HEK293 (cell line): ENCODE measurements at regions not wholly inside any gene's neighbourhood (a gene's known extent, or its start where the extent isn't known, plus 50 kb on each side); places are given as distances from the start of the nearest gene placed in this dataset.

Experiments
- CTCF ChIA-PET: fragments of 350-600 bp; formaldehyde crosslinking; extraction: SDS; loops from one replicate; lab custom pipeline; 2021; ENCODE audit warnings: antibody characterized with exemption; lab: Yijun Ruan, JAX
- POLR2A ChIA-PET: fragments of 300-600 bp; formaldehyde crosslinking; extraction: SDS; loops from one replicate; lab custom pipeline; 2020; ENCODE audit warnings: antibody characterized with exemption, inconsistent platforms; lab: Yijun Ruan, JAX
- H3K27ac ChIP-seq: fragments of 200-500 bp; sonication (Bioruptor generic); 2 replicates; pipeline ENCODE4 v1.5.1; 2014; ENCODE audit warnings: low read depth, low read length, control low read depth, inconsistent platforms; ENCODE audit errors: extremely low read depth
- H3K36me3 ChIP-seq, 2 experiments: fragments of 200-500 bp in 1 of 2; sonication (Bioruptor generic) in 1 of 2; 1 replicate in 1 of 2; 2 replicates in 1 of 2; pipeline ENCODE4 v1.5.1; 2014 to 2017; ENCODE audit warnings: inconsistent platforms in 2 of 2, low read length in 2 of 2; ENCODE audit not compliant: control insufficient read depth in 2 of 2, insufficient read depth in 1 of 2
- H3K4me1 ChIP-seq: fragments of 200-500 bp; sonication (Bioruptor generic); 2 replicates; pipeline ENCODE4 v1.5.1; 2014; ENCODE audit warnings: mild to moderate bottlenecking, low read length, inconsistent platforms; ENCODE audit not compliant: control insufficient read depth, insufficient read depth
- H3K4me3 ChIP-seq: 2 replicates; pipeline ENCODE4 v1.5.1; 2011; ENCODE audit warnings: low read depth, mild to moderate bottlenecking, control low read depth, low read length, moderate library complexity
- H3K9me3 ChIP-seq: fragments of 200-500 bp; sonication (Bioruptor generic); 2 replicates; pipeline ENCODE4 v1.5.1; 2014; ENCODE audit warnings: low read depth, low read length, inconsistent platforms; ENCODE audit not compliant: control insufficient read depth, insufficient read depth
- KLF16 ChIP-seq: fragments of 450-650 bp; formaldehyde crosslinking; IDR thresholded peaks from 2 replicates; pipeline ENCODE4 v1.5.1; 2017; ENCODE audit warnings: missing biosample characterization, missing genetic modification characterization
- OVOL3 ChIP-seq: fragments of 450-650 bp; formaldehyde crosslinking; IDR thresholded peaks from 2 replicates; pipeline ENCODE4 v1.5.1; 2016; ENCODE audit warnings: missing biosample characterization, missing genetic modification characterization
- ZBTB48 ChIP-seq: fragments of 450-650 bp; formaldehyde crosslinking; IDR thresholded peaks from 2 replicates; pipeline ENCODE4 v1.5.1; 2016; ENCODE audit warnings: missing biosample characterization, missing genetic modification characterization
- ZEB2 ChIP-seq: fragments of 450-650 bp; formaldehyde crosslinking; IDR thresholded peaks from 2 replicates; pipeline ENCODE4 v1.5.1; 2016; ENCODE audit warnings: missing biosample characterization, missing genetic modification characterization
- ZFP3 ChIP-seq: fragments of 450-650 bp; formaldehyde crosslinking; IDR thresholded peaks from 2 replicates; pipeline ENCODE4 v1.5.1; 2016; ENCODE audit warnings: low read depth, missing biosample characterization, missing genetic modification characterization
- ZNF146 ChIP-seq: fragments of 450-650 bp; formaldehyde crosslinking; IDR thresholded peaks from 2 replicates; pipeline ENCODE4 v1.5.1; 2016; ENCODE audit warnings: missing biosample characterization, missing genetic modification characterization
- ZNF248 ChIP-seq: fragments of 450-650 bp; formaldehyde crosslinking; IDR thresholded peaks from 2 replicates; pipeline ENCODE4 v1.5.1; 2017; ENCODE audit warnings: missing biosample characterization, missing genetic modification characterization
- ZNF266 ChIP-seq: fragments of 450-650 bp; formaldehyde crosslinking; IDR thresholded peaks from 2 replicates; pipeline ENCODE4 v1.5.1; 2016; ENCODE audit warnings: missing biosample characterization, missing genetic modification characterization, low read depth
- ZNF354C ChIP-seq: fragments of 450-650 bp; formaldehyde crosslinking; IDR thresholded peaks from 2 replicates; pipeline ENCODE4 v1.5.1; 2016; ENCODE audit warnings: missing biosample characterization, missing genetic modification characterization, low read depth, borderline replicate concordance
- ZNF366 ChIP-seq: fragments of 450-650 bp; formaldehyde crosslinking; conservative IDR thresholded peaks from 2 replicates; pipeline ENCODE4 v1.5.1; 2016; ENCODE audit warnings: missing biosample characterization, missing genetic modification characterization
- ZNF433 ChIP-seq: fragments of 450-650 bp; formaldehyde crosslinking; IDR thresholded peaks from 2 replicates; pipeline ENCODE4 v1.5.1; 2016; ENCODE audit warnings: missing biosample characterization, missing genetic modification characterization, low read depth
- ZNF561 ChIP-seq: fragments of 450-650 bp; IDR thresholded peaks from 2 replicates; pipeline ENCODE4 v1.5.1; 2018; ENCODE audit warnings: missing biosample characterization, missing genetic modification characterization, borderline replicate concordance
- ZNF585B ChIP-seq: fragments of 450-650 bp; formaldehyde crosslinking; IDR thresholded peaks from 2 replicates; pipeline ENCODE4 v1.5.1; 2016; ENCODE audit warnings: missing biosample characterization, missing genetic modification characterization
- ZNF600 ChIP-seq: fragments of 450-650 bp; formaldehyde crosslinking; IDR thresholded peaks from 2 replicates; pipeline ENCODE4 v1.5.1; 2016; ENCODE audit warnings: missing biosample characterization, missing genetic modification characterization
- ZNF621 ChIP-seq: fragments of 450-650 bp; formaldehyde crosslinking; IDR thresholded peaks from 2 replicates; pipeline ENCODE4 v1.5.1; 2017; ENCODE audit warnings: missing biosample characterization, missing genetic modification characterization
- ZNF670 ChIP-seq: fragments of 450-650 bp; formaldehyde crosslinking; IDR thresholded peaks from 2 replicates; pipeline ENCODE4 v1.5.1; 2016; ENCODE audit warnings: missing biosample characterization, missing genetic modification characterization, low read depth
- ZNF792 ChIP-seq: fragments of 450-650 bp; formaldehyde crosslinking; IDR thresholded peaks from 2 replicates; pipeline ENCODE4 v1.5.1; 2016; ENCODE audit warnings: missing biosample characterization, missing genetic modification characterization
- TF ChIP-seq, protein P1 (sequence below): fragments of 450-650 bp; formaldehyde crosslinking; IDR thresholded peaks from 2 replicates; pipeline ENCODE4 v1.5.0; 2017; ENCODE audit warnings: missing biosample characterization, missing genetic modification characterization, borderline replicate concordance
- TF ChIP-seq, protein P2 (sequence below): fragments of 450-650 bp; formaldehyde crosslinking; IDR thresholded peaks from 2 replicates; pipeline ENCODE4 v1.5.1; 2016; ENCODE audit warnings: missing biosample characterization, missing genetic modification characterization
- TF ChIP-seq, protein P3 (sequence below): fragments of 450-650 bp; formaldehyde crosslinking; IDR thresholded peaks from 2 replicates; pipeline ENCODE4 v1.5.1; 2016; ENCODE audit warnings: missing biosample characterization, missing genetic modification characterization
- TF ChIP-seq, protein P4 (sequence below): fragments of 450-650 bp; formaldehyde crosslinking; IDR thresholded peaks from 2 replicates; pipeline ENCODE4 v1.5.1; 2016; ENCODE audit warnings: missing biosample characterization, missing genetic modification characterization
- TF ChIP-seq, protein P5 (sequence below): IDR thresholded peaks from 2 replicates; pipeline ENCODE4 v1.6.1; 2011; ENCODE audit warnings: mild to moderate bottlenecking, low read depth, low read length, borderline replicate concordance
- TF ChIP-seq, protein P6 (sequence below): fragments of 450-650 bp; formaldehyde crosslinking; IDR thresholded peaks from 2 replicates; pipeline ENCODE4 v1.5.1; 2016; ENCODE audit warnings: missing biosample characterization, missing genetic modification characterization, low read depth

DNA sequence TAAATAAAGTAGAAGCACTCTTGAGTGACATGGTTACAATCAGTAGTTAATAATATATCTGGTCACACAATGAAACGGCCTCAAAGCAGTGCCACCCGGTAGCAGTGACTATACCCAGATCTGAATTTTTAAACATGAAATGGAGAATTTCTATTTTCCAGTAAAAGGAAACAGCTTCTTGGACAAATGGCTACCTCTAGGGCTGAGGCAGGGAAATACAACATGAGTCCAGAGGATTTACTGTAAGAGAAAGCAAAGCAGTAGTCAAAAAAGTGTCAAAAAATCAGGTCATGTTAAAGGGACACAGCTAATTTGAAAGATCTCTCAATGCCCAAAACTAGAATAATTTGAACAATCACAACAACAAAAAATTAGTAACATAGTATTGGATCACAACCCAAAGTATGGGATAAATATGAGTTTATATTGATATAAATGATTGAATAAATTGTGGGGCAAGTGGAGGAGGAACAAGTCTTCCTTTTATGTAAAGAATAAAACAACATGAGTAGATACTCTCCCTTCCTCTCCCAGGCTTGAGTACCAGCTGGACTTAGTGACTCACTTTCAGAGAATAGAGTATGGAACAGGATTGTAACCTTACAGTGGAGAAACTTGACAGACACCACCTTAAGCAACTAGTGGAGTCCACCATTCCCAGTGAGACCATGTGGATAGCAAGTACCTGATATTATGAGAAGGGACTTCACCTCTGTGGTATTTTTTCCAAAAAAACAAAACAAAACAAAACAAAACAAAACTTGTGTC is 180.8 kb downstream of the MBD2 start:
- H3K27ac ChIP-seq, result no peak overlapping the region
- H3K36me3 ChIP-seq, result no peaks in the 10 kb centered on the region
- H3K4me1 ChIP-seq, result no peaks in the 10 kb centered on the region
- ChIA-PET POLR2A (no interaction called here), CTCF (no interaction called here)
- H3K9me3 ChIP-seq, result no peaks in the 10 kb centered on the region
- no peak overlapping the region for H3K4me3 ChIP-seq
- TF ChIP-seq, protein P1, sequence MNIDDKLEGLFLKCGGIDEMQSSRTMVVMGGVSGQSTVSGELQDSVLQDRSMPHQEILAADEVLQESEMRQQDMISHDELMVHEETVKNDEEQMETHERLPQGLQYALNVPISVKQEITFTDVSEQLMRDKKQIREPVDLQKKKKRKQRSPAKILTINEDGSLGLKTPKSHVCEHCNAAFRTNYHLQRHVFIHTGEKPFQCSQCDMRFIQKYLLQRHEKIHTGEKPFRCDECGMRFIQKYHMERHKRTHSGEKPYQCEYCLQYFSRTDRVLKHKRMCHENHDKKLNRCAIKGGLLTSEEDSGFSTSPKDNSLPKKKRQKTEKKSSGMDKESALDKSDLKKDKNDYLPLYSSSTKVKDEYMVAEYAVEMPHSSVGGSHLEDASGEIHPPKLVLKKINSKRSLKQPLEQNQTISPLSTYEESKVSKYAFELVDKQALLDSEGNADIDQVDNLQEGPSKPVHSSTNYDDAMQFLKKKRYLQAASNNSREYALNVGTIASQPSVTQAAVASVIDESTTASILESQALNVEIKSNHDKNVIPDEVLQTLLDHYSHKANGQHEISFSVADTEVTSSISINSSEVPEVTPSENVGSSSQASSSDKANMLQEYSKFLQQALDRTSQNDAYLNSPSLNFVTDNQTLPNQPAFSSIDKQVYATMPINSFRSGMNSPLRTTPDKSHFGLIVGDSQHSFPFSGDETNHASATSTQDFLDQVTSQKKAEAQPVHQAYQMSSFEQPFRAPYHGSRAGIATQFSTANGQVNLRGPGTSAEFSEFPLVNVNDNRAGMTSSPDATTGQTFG (tag by site-specific recombination), result no peak
- no peak for TF ChIP-seq ZNF561
- no peak for TF ChIP-seq ZNF366
- no peak for TF ChIP-seq ZNF433 (tag by site-specific recombination)

DNA sequence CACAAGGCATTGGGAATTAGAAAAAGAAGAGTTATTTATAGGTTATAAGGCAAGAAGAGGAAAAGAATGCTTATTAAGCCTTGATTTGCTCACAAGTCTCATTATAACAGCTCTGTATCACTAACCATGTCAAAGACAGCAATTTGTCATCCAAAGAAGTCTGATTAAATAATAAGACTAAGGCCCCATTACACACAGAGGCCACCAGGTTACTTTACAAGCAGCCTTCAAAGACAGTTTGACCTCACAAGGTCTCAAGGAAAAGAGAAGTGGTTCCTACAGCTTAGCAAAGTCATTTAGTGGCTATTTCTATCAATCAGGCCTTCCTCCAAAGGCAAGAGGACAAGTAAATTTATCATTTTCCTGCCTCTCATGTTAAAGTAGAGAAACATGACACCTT is 188.5 kb downstream of the MBD2 start:
- H3K4me3 ChIP-seq, result no peak overlapping the region
- no peaks in the 10 kb centered on the region for H3K36me3 ChIP-seq
- TF ChIP-seq, protein P2, sequence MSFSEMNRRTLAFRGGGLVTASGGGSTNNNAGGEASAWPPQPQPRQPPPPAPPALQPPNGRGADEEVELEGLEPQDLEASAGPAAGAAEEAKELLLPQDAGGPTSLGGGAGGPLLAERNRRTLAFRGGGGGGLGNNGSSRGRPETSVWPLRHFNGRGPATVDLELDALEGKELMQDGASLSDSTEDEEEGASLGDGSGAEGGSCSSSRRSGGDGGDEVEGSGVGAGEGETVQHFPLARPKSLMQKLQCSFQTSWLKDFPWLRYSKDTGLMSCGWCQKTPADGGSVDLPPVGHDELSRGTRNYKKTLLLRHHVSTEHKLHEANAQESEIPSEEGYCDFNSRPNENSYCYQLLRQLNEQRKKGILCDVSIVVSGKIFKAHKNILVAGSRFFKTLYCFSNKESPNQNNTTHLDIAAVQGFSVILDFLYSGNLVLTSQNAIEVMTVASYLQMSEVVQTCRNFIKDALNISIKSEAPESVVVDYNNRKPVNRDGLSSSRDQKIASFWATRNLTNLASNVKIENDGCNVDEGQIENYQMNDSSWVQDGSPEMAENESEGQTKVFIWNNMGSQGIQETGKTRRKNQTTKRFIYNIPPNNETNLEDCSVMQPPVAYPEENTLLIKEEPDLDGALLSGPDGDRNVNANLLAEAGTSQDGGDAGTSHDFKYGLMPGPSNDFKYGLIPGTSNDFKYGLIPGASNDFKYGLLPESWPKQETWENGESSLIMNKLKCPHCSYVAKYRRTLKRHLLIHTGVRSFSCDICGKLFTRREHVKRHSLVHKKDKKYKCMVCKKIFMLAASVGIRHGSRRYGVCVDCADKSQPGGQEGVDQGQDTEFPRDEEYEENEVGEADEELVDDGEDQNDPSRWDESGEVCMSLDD (tag by site-specific recombination), result no peak
- TF ChIP-seq ZNF146 (tag by site-specific recombination), result no peak
- TF ChIP-seq, protein P3, sequence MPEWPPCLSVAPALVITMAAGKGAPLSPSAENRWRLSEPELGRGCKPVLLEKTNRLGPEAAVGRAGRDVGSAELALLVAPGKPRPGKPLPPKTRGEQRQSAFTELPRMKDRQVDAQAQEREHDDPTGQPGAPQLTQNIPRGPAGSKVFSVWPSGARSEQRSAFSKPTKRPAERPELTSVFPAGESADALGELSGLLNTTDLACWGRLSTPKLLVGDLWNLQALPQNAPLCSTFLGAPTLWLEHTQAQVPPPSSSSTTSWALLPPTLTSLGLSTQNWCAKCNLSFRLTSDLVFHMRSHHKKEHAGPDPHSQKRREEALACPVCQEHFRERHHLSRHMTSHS (tag by site-specific recombination), result no peak
- no peaks in the 10 kb centered on the region for H3K4me1 ChIP-seq
- CTCF ChIA-PET, result no interaction called here
- POLR2A ChIA-PET, result no interaction called here
- H3K9me3 ChIP-seq, result no peaks in the 10 kb centered on the region
- no peak overlapping the region for H3K27ac ChIP-seq

DNA sequence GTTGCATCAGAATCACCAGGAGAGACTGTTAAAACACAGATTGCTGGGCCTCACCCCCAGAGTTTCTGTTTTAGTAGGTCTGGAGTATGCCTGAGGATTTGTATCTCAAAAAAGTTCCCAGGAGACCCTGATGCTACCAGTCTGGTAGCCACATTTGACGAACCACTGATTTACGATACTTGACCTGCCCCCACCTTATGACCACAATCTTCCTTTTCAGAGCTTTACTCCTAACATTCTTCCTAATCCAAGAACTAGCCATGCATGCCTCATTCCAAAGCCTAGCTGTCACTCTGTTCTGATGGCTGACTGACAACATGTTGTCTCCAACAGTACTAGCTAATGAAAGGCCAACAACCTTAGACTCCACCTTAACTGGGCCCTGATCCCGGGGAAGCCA is 191.4 kb downstream of the MBD2 start:
- no peaks in the 10 kb centered on the region for H3K9me3 ChIP-seq
- H3K27ac ChIP-seq, result no peak overlapping the region
- no peaks in the 10 kb centered on the region for H3K36me3 ChIP-seq
- CTCF ChIA-PET, result interaction anchor here (0.5 to 0.7 kb wide), 3 partner anchors 117 to 334 kb away, joined by 3 to 4 read pairs (median 4); no protein-coding TSS in a partner anchor
- H3K4me3 ChIP-seq, result no peak overlapping the region
- H3K4me1 ChIP-seq, result no peaks in the 10 kb centered on the region
- POLR2A ChIA-PET, result no interaction called here
- TF ChIP-seq ZNF621 (no peak), ZNF585B (tag by site-specific recombination) (no peak), ZBTB48 (tag by site-specific recombination) (no peak), ZNF366 (no peak), KLF16 (tag by site-specific recombination) (no peak), ZNF266 (tag by site-specific recombination) (no peak), OVOL3 (no peak), ZEB2 (tag by site-specific recombination) (no peak), ZNF600 (no peak), ZNF792 (tag by site-specific recombination) (no peak), ZNF248 (no peak), ZFP3 (tag by site-specific recombination) (no peak), ZNF670 (tag by site-specific recombination) (no peak), ZNF354C (tag by site-specific recombination) (no peak)
- TF ChIP-seq, protein P4, sequence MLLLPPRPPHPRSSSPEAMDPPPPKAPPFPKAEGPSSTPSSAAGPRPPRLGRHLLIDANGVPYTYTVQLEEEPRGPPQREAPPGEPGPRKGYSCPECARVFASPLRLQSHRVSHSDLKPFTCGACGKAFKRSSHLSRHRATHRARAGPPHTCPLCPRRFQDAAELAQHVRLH (tag by site-specific recombination), result no peak
- TF ChIP-seq, protein P5, sequence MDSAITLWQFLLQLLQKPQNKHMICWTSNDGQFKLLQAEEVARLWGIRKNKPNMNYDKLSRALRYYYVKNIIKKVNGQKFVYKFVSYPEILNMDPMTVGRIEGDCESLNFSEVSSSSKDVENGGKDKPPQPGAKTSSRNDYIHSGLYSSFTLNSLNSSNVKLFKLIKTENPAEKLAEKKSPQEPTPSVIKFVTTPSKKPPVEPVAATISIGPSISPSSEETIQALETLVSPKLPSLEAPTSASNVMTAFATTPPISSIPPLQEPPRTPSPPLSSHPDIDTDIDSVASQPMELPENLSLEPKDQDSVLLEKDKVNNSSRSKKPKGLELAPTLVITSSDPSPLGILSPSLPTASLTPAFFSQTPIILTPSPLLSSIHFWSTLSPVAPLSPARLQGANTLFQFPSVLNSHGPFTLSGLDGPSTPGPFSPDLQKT, result no peak
- TF ChIP-seq, protein P6, sequence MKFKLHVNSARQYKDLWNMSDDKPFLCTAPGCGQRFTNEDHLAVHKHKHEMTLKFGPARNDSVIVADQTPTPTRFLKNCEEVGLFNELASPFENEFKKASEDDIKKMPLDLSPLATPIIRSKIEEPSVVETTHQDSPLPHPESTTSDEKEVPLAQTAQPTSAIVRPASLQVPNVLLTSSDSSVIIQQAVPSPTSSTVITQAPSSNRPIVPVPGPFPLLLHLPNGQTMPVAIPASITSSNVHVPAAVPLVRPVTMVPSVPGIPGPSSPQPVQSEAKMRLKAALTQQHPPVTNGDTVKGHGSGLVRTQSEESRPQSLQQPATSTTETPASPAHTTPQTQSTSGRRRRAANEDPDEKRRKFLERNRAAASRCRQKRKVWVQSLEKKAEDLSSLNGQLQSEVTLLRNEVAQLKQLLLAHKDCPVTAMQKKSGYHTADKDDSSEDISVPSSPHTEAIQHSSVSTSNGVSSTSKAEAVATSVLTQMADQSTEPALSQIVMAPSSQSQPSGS (tag by site-specific recombination), result no peak
